Left lung (tissue), 4 donors: ENCODE measurements at regions not wholly inside any gene's neighbourhood (a gene's known extent, or its start where the extent isn't known, plus 50 kb on each side); places are given as distances from the start of the nearest gene placed in this dataset.
"Not testable (repeated sequence)": the region's sequence is repeated elsewhere in the genome, so short reads cannot be mapped to it uniquely, and the experiment has no call there.

Source experiments
- ATAC-seq: fragments of 200-7000 bp; cut with Tn5 transposase; one replicate; pipeline ENCODE4 v1.9.1; 2020; ENCODE audit warnings: moderate library complexity
- DNase-seq, 4 donors: peaks; one replicate each; pipeline ENCODE4 v3.0.0-alpha.2; 2013 to 2020
- H3K27ac ChIP-seq, 2 donors: fragments of 200-600 bp; sonication (generic) in 1 of 2; one replicate each; pipeline versions ENCODE4 v1.5.0 to v1.8.0; 2020 to 2021
- H3K27me3 ChIP-seq, 2 donors: fragments of 200-600 bp; sonication (generic) in 1 of 2; one replicate each; pipeline versions ENCODE4 v1.5.0 to v1.8.0; 2020 to 2021
- H3K36me3 ChIP-seq, 2 donors: fragments of 200-600 bp; sonication (generic) in 1 of 2; one replicate each; pipeline versions ENCODE4 v1.5.0 to v1.8.0; 2020 to 2021
- H3K4me1 ChIP-seq, 2 donors: fragments of 200-600 bp; one replicate each; pipeline ENCODE4 v1.8.0; 2021
- H3K4me3 ChIP-seq, 2 donors: fragments of 200-600 bp; sonication (generic) in 1 of 2; one replicate each; pipeline versions ENCODE4 v1.5.0 to v1.8.0; 2020 to 2021; ENCODE audit warnings: mild to moderate bottlenecking in 1 of 2
- H3K9me3 ChIP-seq, 2 donors: fragments of 200-600 bp; sonication (generic) in 1 of 2; one replicate each; pipeline versions ENCODE4 v1.5.0 to v1.8.0; 2020 to 2021
- CTCF ChIP-seq, 2 donors: fragments of 200-600 bp; sonication (generic) in 1 of 2; IDR thresholded peaks; one replicate each; pipeline versions ENCODE4 v1.5.0 to v1.8.0; 2021; ENCODE audit warnings: antibody characterized with exemption in 2 of 2
- intact Hi-C, 2 donors: fragments of 100-400 bp; cut with DNase I; formaldehyde crosslinking; loops; one replicate each; pipeline versions ENCODE4 v1.11.2 to v1.14.2; 2022
- donor health status: DM: no; HTN: yes; CAD: no.
- donor health status: DM: no; HTN: no; CAD: no.

DNA sequence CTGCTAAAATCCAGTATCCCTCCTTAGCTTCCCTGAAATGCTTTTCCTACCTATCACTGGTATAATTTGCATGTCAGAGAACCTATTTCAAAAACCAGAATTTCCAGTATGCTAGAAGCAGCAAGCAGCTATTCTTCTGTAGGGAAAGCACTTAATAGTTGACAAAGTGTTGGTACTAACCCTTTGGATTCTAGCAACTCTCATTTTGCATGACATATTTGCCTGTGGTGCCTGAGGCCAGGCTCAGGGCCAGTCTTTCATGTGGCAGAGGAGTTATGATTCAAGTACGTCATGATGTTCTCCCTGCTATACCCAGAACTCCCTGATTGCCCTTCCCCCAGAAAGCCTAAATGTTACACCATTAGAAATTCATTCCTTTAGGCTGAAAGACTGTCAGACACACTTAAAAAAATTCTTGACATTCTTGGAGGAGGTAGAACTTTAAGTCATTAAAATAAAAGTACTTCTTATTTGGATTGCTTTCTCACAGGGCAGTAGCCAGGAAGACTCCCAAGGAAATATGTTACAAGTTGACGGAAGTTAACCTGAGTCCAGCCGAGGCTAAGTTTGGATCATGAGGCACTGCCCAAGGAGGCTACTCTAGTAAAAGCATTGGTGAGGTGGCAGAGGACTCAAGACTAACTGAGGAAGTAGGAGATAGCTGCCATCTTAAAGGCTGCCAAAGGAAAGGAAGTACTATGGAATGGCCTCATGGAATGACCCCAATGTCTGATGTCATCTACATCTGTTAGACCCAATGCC lies 298.4 kb upstream of the SPAG17 start:
- H3K4me3 ChIP-seq, result no peak overlapping the region

GRCh38 chr1:118481126-118481525 lies 296.1 kb upstream of the SPAG17 start:
- no peak for ATAC-seq

More for the DNA sequence above, 298.4 kb upstream of the SPAG17 start:
- DNase-seq, result peak in 2 of 4 donors; percentile 41 to 53
- Histone ChIP-seq H3K4me1 (no peaks in the 10 kb centered on the region), H3K9me3 (no peaks in the 10 kb centered on the region), H3K36me3 (no peaks in the 10 kb centered on the region), H3K27me3 (no peaks in the 10 kb centered on the region), H3K27ac (no peak overlapping the region)
- intact Hi-C loops, result no loop called here
- TF ChIP-seq CTCF (IDR thresholded peaks at IDR 0.05), result no peak
- peak; percentile 85 for ATAC-seq

GRCh38 chr1:118479351-118479750 lies 294.3 kb upstream of the SPAG17 start:
- no peak for TF ChIP-seq CTCF (IDR thresholded peaks at IDR 0.05)
- Histone ChIP-seq H3K27me3 (no peaks in the 10 kb centered on the region), H3K36me3 (no peaks in the 10 kb centered on the region), H3K9me3 (peaks cover 0 to 5% of the 10 kb centered on the region in 2 donors), H3K4me1 (no peaks in the 10 kb centered on the region), H3K4me3 (no peak overlapping the region), H3K27ac (no peak overlapping the region)
- intact Hi-C loops, result no loop called here
- DNase-seq (no peak), ATAC-seq (no peak)

More at GRCh38 chr1:118481126-118481525, 296.1 kb upstream of the SPAG17 start:
- no peaks in the 10 kb centered on the region for H3K4me1 ChIP-seq
- peaks cover 0 to under 1% of the 10 kb centered on the region in 2 donors for H3K9me3 ChIP-seq
- no peak for DNase-seq
- no peaks in the 10 kb centered on the region for H3K36me3 ChIP-seq
- TF ChIP-seq CTCF (IDR thresholded peaks at IDR 0.05), result no peak
- no peaks in the 10 kb centered on the region for H3K27me3 ChIP-seq
- H3K4me3 ChIP-seq, result no peak overlapping the region
- intact Hi-C loops, result no loop called here
- no peak overlapping the region for H3K27ac ChIP-seq

DNA sequence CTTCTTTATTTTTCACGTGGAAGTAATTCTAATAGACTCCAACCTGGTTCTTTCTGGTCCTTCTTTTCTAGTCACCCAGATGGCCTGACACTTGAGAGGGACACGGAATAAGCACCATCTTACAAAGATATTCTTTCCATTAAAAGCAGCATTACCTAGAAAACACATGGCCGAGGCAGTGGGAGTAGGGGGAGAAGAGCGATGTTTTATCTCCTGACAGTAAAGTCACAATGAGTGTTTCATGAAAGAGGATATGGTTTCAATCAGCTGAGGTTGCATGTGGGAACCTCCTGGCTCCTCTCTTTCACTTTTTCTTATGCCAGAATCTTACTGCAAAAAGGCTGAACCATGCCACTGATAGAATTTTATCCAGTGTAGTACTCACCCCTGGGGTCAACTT lies 288.8 kb upstream of the SPAG17 start:
- ATAC-seq (no peak), DNase-seq (no peak)
- H3K4me1 ChIP-seq, result no peaks in the 10 kb centered on the region
- intact Hi-C loops, result no loop called here
- no peak overlapping the region for H3K4me3 ChIP-seq
- TF ChIP-seq CTCF (IDR thresholded peaks at IDR 0.05), result no peak
- no peaks in the 10 kb centered on the region for H3K27me3 ChIP-seq
- no peak overlapping the region for H3K27ac ChIP-seq
- no peaks in the 10 kb centered on the region for H3K36me3 ChIP-seq
- peaks cover 0 to 5% of the 10 kb centered on the region in 2 donors for H3K9me3 ChIP-seq

GRCh38 chr1:118464460-118464859 lies 279.4 kb upstream of the SPAG17 start:
- H3K27ac ChIP-seq, DNase-seq, H3K36me3 ChIP-seq, H3K27me3 ChIP-seq, intact Hi-C loops, H3K4me1 ChIP-seq, ATAC-seq, H3K4me3 ChIP-seq: not testable (repeated sequence)
- peaks cover 0 to 26% of the 10 kb centered on the region in 2 donors for H3K9me3 ChIP-seq

GRCh38 chr1:118461154-118461553 lies 276.1 kb upstream of the SPAG17 start:
- DNase-seq, result no peak
- ATAC-seq, result peak; percentile 58
- intact Hi-C loops, result no loop called here
- no peaks in the 10 kb centered on the region for H3K4me1 ChIP-seq
- H3K27ac ChIP-seq, result no peak overlapping the region
- H3K36me3 ChIP-seq, result no peaks in the 10 kb centered on the region
- no peaks in the 10 kb centered on the region for H3K27me3 ChIP-seq
- H3K4me3 ChIP-seq, result no peak overlapping the region
- TF ChIP-seq CTCF (IDR thresholded peaks at IDR 0.05), result peak in 1 of 2 donors; percentile 11
- peaks cover 0 to 39% of the 10 kb centered on the region in 2 donors for H3K9me3 ChIP-seq
